Upper lobe of right lung (tissue), 1 donor: ENCODE measurements at regions not wholly inside any gene's neighbourhood (a gene's known extent, or its start where the extent isn't known, plus 50 kb on each side); places are given as distances from the start of the nearest gene placed in this dataset.

Experiments used
- ATAC-seq: fragments of 200-7000 bp; cut with Tn5 transposase; one replicate; pipeline ENCODE4 v1.9.1; 2020; ENCODE audit warnings: mild to moderate bottlenecking, moderate library complexity
- DNase-seq: peaks from one replicate; pipeline ENCODE4 v3.0.0-alpha.2; 2020
- H3K27ac ChIP-seq: fragments of 200-600 bp; one replicate; pipeline ENCODE4 v1.8.0; 2022
- H3K27me3 ChIP-seq: fragments of 200-600 bp; one replicate; pipeline ENCODE4 v1.8.0; 2022; ENCODE audit warnings: mild to moderate bottlenecking
- H3K36me3 ChIP-seq: fragments of 200-600 bp; one replicate; pipeline ENCODE4 v1.8.0; 2022
- H3K4me1 ChIP-seq: fragments of 200-600 bp; one replicate; pipeline ENCODE4 v1.8.0; 2022
- H3K4me3 ChIP-seq: fragments of 200-600 bp; one replicate; pipeline ENCODE4 v1.8.0; 2022; ENCODE audit warnings: mild to moderate bottlenecking
- H3K9me3 ChIP-seq: fragments of 200-600 bp; one replicate; pipeline ENCODE4 v1.8.0; 2022
- intact Hi-C: fragments of 100-400 bp; cut with DNase I; formaldehyde crosslinking; loops from one replicate; pipeline ENCODE4 v1.11.0; 2022
- TF ChIP-seq, protein P1 (sequence below): fragments of 200-600 bp; IDR thresholded peaks from one replicate; pipeline ENCODE4 v1.8.0; 2022; ENCODE audit warnings: antibody characterized with exemption
- donor health status: DM: no; HTN: yes; CAD: no; lungs with severe emphysema.

DNA sequence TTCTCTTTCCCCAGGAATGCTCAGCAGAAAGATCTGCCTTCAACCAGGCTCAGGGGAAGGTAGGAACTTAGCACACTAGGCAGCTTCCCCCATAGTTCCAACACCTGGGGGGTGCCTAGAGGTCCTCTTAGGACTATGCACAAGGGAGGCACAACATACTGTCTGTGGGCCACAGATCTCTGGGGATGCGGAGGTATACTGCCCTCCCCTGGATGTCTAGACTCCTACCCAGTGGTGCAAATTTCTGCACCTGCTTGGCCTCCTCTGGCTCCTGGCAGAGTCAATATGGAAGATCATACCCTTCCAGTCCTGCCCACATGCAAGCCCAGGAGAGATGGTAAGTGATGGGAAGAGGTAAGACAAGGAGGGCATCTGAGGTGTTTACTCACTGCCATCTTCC, 247.5 kb upstream of the DAPK1 start:
- no peak overlapping the region for H3K27ac ChIP-seq
- ATAC-seq (peak; percentile 24), DNase-seq (no peak)
- H3K4me3 ChIP-seq, result no peak overlapping the region
- H3K4me1 ChIP-seq, result no peaks in the 10 kb centered on the region
- H3K9me3 ChIP-seq, result no peaks in the 10 kb centered on the region
- TF ChIP-seq, protein P1, sequence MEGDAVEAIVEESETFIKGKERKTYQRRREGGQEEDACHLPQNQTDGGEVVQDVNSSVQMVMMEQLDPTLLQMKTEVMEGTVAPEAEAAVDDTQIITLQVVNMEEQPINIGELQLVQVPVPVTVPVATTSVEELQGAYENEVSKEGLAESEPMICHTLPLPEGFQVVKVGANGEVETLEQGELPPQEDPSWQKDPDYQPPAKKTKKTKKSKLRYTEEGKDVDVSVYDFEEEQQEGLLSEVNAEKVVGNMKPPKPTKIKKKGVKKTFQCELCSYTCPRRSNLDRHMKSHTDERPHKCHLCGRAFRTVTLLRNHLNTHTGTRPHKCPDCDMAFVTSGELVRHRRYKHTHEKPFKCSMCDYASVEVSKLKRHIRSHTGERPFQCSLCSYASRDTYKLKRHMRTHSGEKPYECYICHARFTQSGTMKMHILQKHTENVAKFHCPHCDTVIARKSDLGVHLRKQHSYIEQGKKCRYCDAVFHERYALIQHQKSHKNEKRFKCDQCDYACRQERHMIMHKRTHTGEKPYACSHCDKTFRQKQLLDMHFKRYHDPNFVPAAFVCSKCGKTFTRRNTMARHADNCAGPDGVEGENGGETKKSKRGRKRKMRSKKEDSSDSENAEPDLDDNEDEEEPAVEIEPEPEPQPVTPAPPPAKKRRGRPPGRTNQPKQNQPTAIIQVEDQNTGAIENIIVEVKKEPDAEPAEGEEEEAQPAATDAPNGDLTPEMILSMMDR, result no peak
- H3K27me3 ChIP-seq, result no peaks in the 10 kb centered on the region
- intact Hi-C loops, result no loop called here
- no peaks in the 10 kb centered on the region for H3K36me3 ChIP-seq

DNA sequence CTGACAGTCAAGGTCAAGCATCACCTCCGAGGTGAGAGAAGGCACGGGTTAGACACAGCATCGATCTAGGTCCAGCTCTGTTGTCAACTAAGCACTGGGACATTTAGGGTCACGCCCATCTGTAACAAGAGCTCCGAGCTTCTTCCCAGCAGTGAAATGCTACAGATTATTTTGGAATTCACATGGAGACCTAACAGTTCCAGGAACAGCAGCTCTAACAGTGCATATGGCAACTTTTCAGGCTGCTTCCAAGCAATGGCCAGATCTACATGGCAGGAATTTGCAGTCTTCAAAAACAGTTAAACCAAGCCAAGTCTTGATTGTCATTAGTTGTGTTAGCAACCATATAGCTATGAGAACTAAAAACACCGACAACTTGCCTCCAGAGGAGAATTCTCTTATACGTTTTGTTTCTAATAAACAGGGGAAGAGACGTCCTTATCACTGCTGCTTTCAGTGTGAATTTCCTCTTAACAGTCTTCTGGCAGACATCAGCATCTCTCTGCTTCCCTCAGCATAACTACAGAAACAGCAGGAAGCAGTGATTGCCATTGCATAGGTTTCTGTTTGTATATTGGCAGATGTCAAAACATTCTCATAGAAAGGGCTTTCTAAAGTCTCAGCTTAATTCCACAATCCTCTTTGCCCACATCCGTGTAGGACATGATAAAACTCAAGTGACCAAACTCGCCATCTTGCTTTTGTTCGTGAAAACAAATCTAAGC, 242.1 kb upstream of the DAPK1 start:
- intact Hi-C loops, result no loop called here
- TF ChIP-seq, protein P1, result no peak
- H3K36me3 ChIP-seq, result no peaks in the 10 kb centered on the region
- no peaks in the 10 kb centered on the region for H3K4me1 ChIP-seq
- H3K27ac ChIP-seq, result no peak overlapping the region
- no peak overlapping the region for H3K4me3 ChIP-seq
- no peaks in the 10 kb centered on the region for H3K27me3 ChIP-seq
- ATAC-seq, result no peak
- H3K9me3 ChIP-seq, result no peaks in the 10 kb centered on the region
- DNase-seq, result no peak

DNA sequence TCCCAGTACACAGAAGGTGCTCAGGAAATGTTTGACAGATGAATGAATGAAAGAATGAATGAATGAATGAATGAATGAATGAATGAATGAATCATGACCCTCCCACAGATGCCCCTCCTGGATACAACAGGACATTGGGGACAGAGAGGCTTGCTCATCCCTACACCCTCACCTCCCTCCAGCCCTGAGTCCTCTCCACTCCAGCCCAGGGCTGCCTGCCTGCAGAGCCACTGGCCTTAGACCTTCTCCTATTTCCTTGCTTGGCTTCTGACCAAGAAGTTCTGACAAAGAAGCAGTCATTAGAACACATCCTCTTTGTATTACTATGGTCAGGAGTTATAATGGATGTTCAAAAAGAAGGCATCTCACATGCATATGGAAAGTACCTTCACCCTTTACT, 240.7 kb upstream of the DAPK1 start:
- Histone ChIP-seq H3K4me1 (no peaks in the 10 kb centered on the region), H3K27me3 (no peaks in the 10 kb centered on the region), H3K36me3 (no peaks in the 10 kb centered on the region), H3K9me3 (no peaks in the 10 kb centered on the region), H3K4me3 (no peak overlapping the region), H3K27ac (no peak overlapping the region)
- ATAC-seq, result no peak
- DNase-seq, result no peak
- TF ChIP-seq, protein P1, result no peak
- intact Hi-C loops, result no loop called here

DNA sequence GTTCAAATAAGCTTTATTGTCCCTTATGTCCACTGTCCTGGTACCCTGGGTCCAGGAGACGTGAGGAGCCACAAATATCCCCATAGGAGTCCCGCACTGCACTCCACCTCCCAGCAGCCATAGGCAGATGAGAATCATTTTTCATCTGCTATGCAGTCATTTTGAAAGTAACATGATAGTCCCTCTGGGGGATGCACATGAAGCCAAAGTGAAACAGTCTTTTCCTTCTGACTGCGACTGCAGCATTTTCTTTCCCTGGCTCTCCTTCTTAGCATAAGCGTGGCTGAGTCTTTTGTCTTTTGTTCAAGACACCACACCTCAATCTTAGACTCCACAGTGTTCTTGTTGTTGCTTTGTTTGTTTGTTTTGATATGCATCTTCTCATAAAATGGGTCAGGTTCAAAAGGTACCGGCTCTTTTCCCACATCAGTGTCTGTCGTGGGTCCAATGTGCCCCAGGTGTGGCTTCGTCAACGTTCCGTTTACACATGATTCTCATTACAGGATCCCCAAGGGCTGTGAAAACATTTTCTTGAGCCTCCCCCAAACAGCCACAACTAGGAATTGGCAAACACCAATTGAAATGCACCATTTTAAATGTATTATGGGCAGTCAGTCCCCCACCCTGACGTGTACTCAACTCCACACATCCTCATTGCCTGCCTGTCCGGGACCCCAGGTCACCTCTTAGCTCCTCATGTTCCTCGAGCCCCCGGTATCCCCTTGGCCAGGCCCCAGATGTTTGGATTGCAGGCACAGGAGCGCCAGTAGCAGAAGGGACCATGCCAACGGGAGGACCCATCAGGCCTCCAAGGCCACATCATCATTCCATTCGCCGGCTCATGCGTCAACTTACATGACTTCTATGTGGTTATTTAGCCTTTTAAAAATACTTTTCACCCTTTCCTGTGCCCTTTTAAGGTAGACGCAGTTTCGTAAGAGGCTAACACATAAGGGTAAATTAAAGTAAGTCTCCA, 237.8 kb upstream of the DAPK1 start:
- TF ChIP-seq, protein P1, result no peak
- no peak for ATAC-seq

DNA sequence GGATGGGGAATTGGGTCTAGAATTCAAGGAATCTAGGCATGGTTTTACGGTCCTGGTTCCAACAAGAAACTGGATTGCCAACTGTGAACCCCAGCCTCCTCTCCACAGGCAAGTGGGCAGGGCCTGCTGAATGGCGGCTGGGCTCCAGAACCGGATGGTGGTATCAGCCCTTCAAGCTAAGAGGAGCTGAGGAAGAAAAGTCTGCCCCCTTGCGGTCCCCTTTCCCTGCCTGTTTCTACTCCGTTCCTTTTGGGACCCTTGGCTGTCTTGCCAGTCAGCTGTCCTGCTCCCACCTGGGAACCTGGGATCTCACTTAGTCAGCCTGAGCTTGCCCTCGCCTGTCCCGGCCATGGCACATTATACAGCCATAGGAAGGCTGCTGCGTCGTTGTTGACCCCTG, 234.4 kb upstream of the DAPK1 start:
- ATAC-seq (no peak), DNase-seq (no peak)
- H3K27ac ChIP-seq, result no peak overlapping the region
- H3K36me3 ChIP-seq, result no peaks in the 10 kb centered on the region
- H3K4me1 ChIP-seq, result no peaks in the 10 kb centered on the region
- intact Hi-C loops, result no loop called here
- H3K4me3 ChIP-seq, result no peak overlapping the region
- H3K9me3 ChIP-seq, result no peaks in the 10 kb centered on the region
- H3K27me3 ChIP-seq, result no peaks in the 10 kb centered on the region
- TF ChIP-seq, protein P1, result no peak

More for the DNA sequence above, 237.8 kb upstream of the DAPK1 start:
- intact Hi-C loops, result no loop called here
- H3K4me1 ChIP-seq, result no peaks in the 10 kb centered on the region
- no peak overlapping the region for H3K27ac ChIP-seq
- no peak overlapping the region for H3K4me3 ChIP-seq
- no peaks in the 10 kb centered on the region for H3K27me3 ChIP-seq
- no peak for DNase-seq
- no peaks in the 10 kb centered on the region for H3K9me3 ChIP-seq
- H3K36me3 ChIP-seq, result no peaks in the 10 kb centered on the region
